Neuronal stem cell (in vitro differentiated cells): ENCODE measurements at regions not wholly inside any gene's neighbourhood (a gene's known extent, or its start where the extent isn't known, plus 50 kb on each side); places are given as distances from the start of the nearest gene placed in this dataset.
A peak's percentile ranks its signal among the peaks of the same experiment; 100 is the strongest.

Source experiments
- DNase-seq: peaks from one replicate; pipeline ENCODE4 v3.0.0-alpha.2; 2013; ENCODE audit warnings: low spot score
- H2AFZ ChIP-seq: one replicate; pipeline ENCODE4 v1.6.1; 2013; ENCODE audit warnings: mild to moderate bottlenecking, low read length, inconsistent platforms
- H2AK5ac ChIP-seq: 2 replicates; pipeline ENCODE4 v1.6.1; 2013; ENCODE audit warnings: low read depth, mild to moderate bottlenecking, inconsistent platforms, low read length, moderate library complexity, mixed read lengths
- H2BK120ac ChIP-seq: 2 replicates; pipeline ENCODE4 v1.6.1; 2013; ENCODE audit warnings: low read depth, mild to moderate bottlenecking, inconsistent platforms, low read length, moderate library complexity, mixed read lengths
- H2BK12ac ChIP-seq: one replicate; pipeline ENCODE4 v1.6.1; 2013; ENCODE audit warnings: low read length, inconsistent platforms
- H2BK15ac ChIP-seq: 2 replicates; pipeline ENCODE4 v1.6.1; 2013; ENCODE audit warnings: mild to moderate bottlenecking, low read length, inconsistent platforms, mixed read lengths
- H2BK5ac ChIP-seq: one replicate; pipeline ENCODE4 v1.6.1; 2013; ENCODE audit warnings: inconsistent platforms, mild to moderate bottlenecking, low read length, moderate library complexity
- H3K14ac ChIP-seq: one replicate; pipeline ENCODE4 v1.6.1; 2013; ENCODE audit warnings: low read length, inconsistent platforms
- H3K18ac ChIP-seq: 2 replicates; pipeline ENCODE4 v1.6.1; 2013; ENCODE audit warnings: low read length, inconsistent platforms
- H3K23ac ChIP-seq: 2 replicates; pipeline ENCODE4 v1.6.1; 2013; ENCODE audit warnings: low read depth, mild to moderate bottlenecking, mixed read lengths, low read length, inconsistent platforms; ENCODE audit not compliant: poor library complexity
- H3K27ac ChIP-seq: replicated peaks from 3 replicates; pipeline ENCODE4 v1.5.1; 2013; ENCODE audit warnings: low read length, inconsistent platforms
- H3K27me3 ChIP-seq, 3 experiments: 2 replicates each; pipeline ENCODE4 v1.6.1; 2013; ENCODE audit warnings: low read length in 3 of 3, mild to moderate bottlenecking in 2 of 3, inconsistent platforms in 1 of 3, low read depth in 1 of 3, mixed read lengths in 1 of 3, moderate library complexity in 1 of 3; ENCODE audit not compliant: control insufficient read depth in 3 of 3, insufficient read depth in 3 of 3
- H3K36me3 ChIP-seq, 2 donors: replicated peaks in 1 of 2; 2 replicates each; pipeline ENCODE4 v1.6.1; 2013; ENCODE audit warnings: low read length in 2 of 2; ENCODE audit not compliant: control insufficient read depth in 2 of 2, insufficient read depth in 2 of 2
- H3K4ac ChIP-seq: 2 replicates; pipeline ENCODE4 v1.6.1; 2013; ENCODE audit warnings: inconsistent platforms, mild to moderate bottlenecking, low read length, moderate library complexity
- H3K4me1 ChIP-seq, 2 donors: 1 replicate in 1 of 2; 2 replicates in 1 of 2; pipeline ENCODE4 v1.6.1; 2013; ENCODE audit warnings: low read length in 2 of 2, low read depth in 1 of 2; ENCODE audit not compliant: control insufficient read depth in 2 of 2, insufficient read depth in 1 of 2
- H3K4me2 ChIP-seq: one replicate; pipeline ENCODE4 v1.6.1; 2013; ENCODE audit warnings: mild to moderate bottlenecking, low read length, inconsistent platforms; ENCODE audit not compliant: insufficient read depth, poor library complexity, severe bottlenecking
- H3K4me3 ChIP-seq, 2 donors: 2 replicates each; pipeline ENCODE4 v1.5.1; 2013; ENCODE audit warnings: low read length in 2 of 2, mild to moderate bottlenecking in 2 of 2, inconsistent platforms in 1 of 2, moderate library complexity in 1 of 2
- H3K79me1 ChIP-seq: one replicate; pipeline ENCODE4 v1.6.1; 2013; ENCODE audit warnings: low read depth, mild to moderate bottlenecking, inconsistent platforms, low read length, moderate library complexity
- H3K9ac ChIP-seq: one replicate; pipeline ENCODE4 v1.6.1; 2013; ENCODE audit warnings: mild to moderate bottlenecking, low read depth, low read length, inconsistent platforms; ENCODE audit not compliant: poor library complexity
- H3K9me3 ChIP-seq, 2 donors: replicated peaks in 1 of 2; 2 replicates each; pipeline versions ENCODE3 to v1.6.1; 2013; ENCODE audit warnings: low read length in 2 of 2, mild to moderate bottlenecking in 2 of 2, inconsistent platforms in 1 of 2, low read depth in 1 of 2, mixed read lengths in 1 of 2, moderate library complexity in 1 of 2; ENCODE audit not compliant: control insufficient read depth in 2 of 2, insufficient read depth in 1 of 2
- H4K8ac ChIP-seq: one replicate; pipeline ENCODE4 v1.6.1; 2013; ENCODE audit warnings: low read depth, mild to moderate bottlenecking, inconsistent platforms, low read length, moderate library complexity
- H4K91ac ChIP-seq: one replicate; pipeline ENCODE4 v1.6.1; 2013; ENCODE audit warnings: low read length, low read depth, mild to moderate bottlenecking, inconsistent platforms; ENCODE audit not compliant: poor library complexity
- WGBS, 2 donors: extraction: QIAGEN DNeasy Blood & Tissue Kit; methylation state at CpG; one replicate each; pipeline ENCODE4 v1.1.7; 2013; ENCODE audit warnings: missing lambda C conversion rate in 2 of 2, mixed read lengths in 1 of 2; ENCODE audit not compliant: insufficient read length in 2 of 2, insufficient replicate concordance in 1 of 2; ENCODE audit errors: extremely low coverage in 2 of 2; 5-methylcytosine and 5-hydroxymethylcytosine counted together

DNA sequence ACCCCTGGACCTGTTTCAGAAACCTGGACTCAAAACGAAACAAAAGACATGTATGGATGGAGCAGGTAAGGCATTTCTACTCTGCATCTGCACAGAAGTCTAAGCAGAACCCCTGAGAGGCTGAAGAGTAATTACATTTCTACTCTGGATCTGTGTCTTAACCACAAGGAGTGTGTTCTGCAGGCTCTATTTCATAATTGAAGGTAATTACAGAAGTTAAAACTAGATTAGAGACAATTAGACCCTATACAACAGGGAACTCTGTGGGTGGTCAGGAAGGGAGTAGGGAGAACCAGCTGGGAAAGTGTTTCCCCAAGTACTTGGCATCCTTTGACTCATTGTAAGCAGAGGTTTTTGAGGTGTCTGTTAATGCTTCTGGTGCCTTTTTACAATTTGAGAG, 69.8 kb downstream of the IGSF1 start:
- Histone ChIP-seq H3K79me1 (no peaks in the 10 kb centered on the region), H2BK12ac (no peak overlapping the region), H4K8ac (no peak overlapping the region), H3K14ac (no peak overlapping the region), H3K4me2 (no peak overlapping the region), H3K4me3 (no peak overlapping the region), H2AFZ (no peak overlapping the region), H4K91ac (no peak overlapping the region), H3K27ac (no peak overlapping the region), H3K9me3 (no peaks in the 10 kb centered on the region), H3K36me3 (no peaks in the 10 kb centered on the region), H2BK120ac (no peak overlapping the region), H2BK15ac (no peak overlapping the region), H3K4me1 (peaks cover 0 to 2% of the 10 kb centered on the region in 2 donors), H2AK5ac (no peak overlapping the region), H2BK5ac (no peak overlapping the region), H3K18ac (no peak overlapping the region), H3K27me3 (peaks cover 0 to 17% (median 0%) of the 10 kb centered on the region in 3 experiments), H3K9ac (no peak overlapping the region), H3K4ac (no peak overlapping the region), H3K23ac (no peak overlapping the region)
- no CpG with 5 or more reads among the region's 1 CpG for WGBS, 2 donors
- DNase-seq: no peak

DNA sequence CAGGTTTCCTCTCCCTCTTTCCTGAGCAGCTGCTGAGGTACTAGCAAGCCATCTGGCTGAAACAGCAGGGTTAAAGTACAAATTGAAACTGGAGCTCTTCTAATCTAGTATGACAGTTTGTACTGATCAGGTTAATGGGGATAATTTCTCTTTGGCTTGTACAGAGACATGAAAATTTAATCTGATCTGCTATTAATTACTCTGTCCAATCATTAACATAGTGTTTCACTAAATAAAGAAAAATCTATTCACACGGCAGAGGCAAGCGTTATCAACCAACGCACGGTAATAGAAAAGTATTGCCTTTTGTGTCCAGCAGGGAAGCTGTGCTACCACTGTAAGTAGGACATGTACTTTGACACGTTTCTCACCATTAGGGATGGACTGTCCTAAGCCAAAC, 71.1 kb downstream of the IGSF1 start:
- no peak overlapping the region for H4K8ac ChIP-seq
- peaks cover 0 to 5% of the 10 kb centered on the region in 2 donors for H3K4me1 ChIP-seq
- H3K4ac ChIP-seq: no peak overlapping the region
- WGBS, 2 donors: no CpG with 5 or more reads among the region's 5 CpGs
- no peak overlapping the region for H4K91ac ChIP-seq
- H3K18ac ChIP-seq: no peak overlapping the region
- H2BK120ac ChIP-seq: no peak overlapping the region
- no peaks in the 10 kb centered on the region for H3K36me3 ChIP-seq
- no peak overlapping the region for H3K27ac ChIP-seq
- H3K27me3 ChIP-seq: peaks cover 0 to 22% (median 0%) of the 10 kb centered on the region in 3 experiments
- H3K9ac ChIP-seq: no peak overlapping the region
- no peak overlapping the region for H2AK5ac ChIP-seq
- H2BK5ac ChIP-seq: no peak overlapping the region
- no peak overlapping the region for H2BK12ac ChIP-seq
- DNase-seq: no peak
- H2BK15ac ChIP-seq: no peak overlapping the region
- H2AFZ ChIP-seq: no peak overlapping the region
- no peak overlapping the region for H3K23ac ChIP-seq
- H3K4me3 ChIP-seq: no peak overlapping the region
- no peak overlapping the region for H3K14ac ChIP-seq
- no peaks in the 10 kb centered on the region for H3K79me1 ChIP-seq
- H3K9me3 ChIP-seq: no peaks in the 10 kb centered on the region
- H3K4me2 ChIP-seq: no peak overlapping the region

- Histone ChIP-seq H4K8ac (no peak overlapping the region), H2BK5ac (no peak overlapping the region), H3K14ac (no peak overlapping the region), H2AK5ac (no peak overlapping the region), H3K9me3 (no peaks in the 10 kb centered on the region), H3K18ac (no peak overlapping the region), H3K9ac (no peak overlapping the region), H3K79me1 (no peaks in the 10 kb centered on the region), H3K36me3 (no peaks in the 10 kb centered on the region), H3K4ac (no peak overlapping the region), H2BK12ac (no peak overlapping the region), H4K91ac (no peak overlapping the region), H2AFZ (no peak overlapping the region), H3K4me1 (peaks cover 0 to 5% of the 10 kb centered on the region in 2 donors), H3K27me3 (peaks cover 0 to 22% (median 0%) of the 10 kb centered on the region in 3 experiments), H3K4me2 (no peak overlapping the region), H2BK120ac (no peak overlapping the region), H3K27ac (no peak overlapping the region), H2BK15ac (no peak overlapping the region), H3K23ac (no peak overlapping the region), H3K4me3 (no peak overlapping the region)
- WGBS, 2 donors: no CpG with 5 or more reads among the region's 3 CpGs
- no peak for DNase-seq
Measured at GRCh38 chrX:131216828-131217227, 72.3 kb downstream of the IGSF1 start.

DNA sequence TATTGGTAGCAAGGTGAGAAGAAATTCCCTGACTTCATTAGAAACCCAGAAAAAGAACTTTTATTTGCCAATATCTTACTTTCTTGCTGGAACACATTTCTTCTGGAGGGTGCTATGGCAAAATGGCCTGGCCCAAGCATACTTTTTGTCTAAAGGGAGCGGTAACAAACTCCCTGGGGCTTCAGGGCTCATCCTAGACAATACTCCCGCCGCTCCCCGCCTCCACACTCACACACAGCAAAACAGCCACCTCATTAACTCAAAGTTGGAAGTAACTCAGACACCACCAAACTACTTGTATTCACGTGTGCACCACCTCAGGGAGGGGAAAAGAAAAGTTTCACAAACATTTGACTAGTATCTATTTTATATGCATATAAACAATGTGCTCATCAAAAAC, 75.7 kb downstream of the IGSF1 start:
- peaks cover 0 to 2% of the 10 kb centered on the region in 2 donors for H3K4me1 ChIP-seq
- WGBS, 2 donors: no CpG with 5 or more reads among the region's 5 CpGs
- no peak for DNase-seq
- H3K4me3 ChIP-seq: no peak overlapping the region
- no peak overlapping the region for H2BK5ac ChIP-seq
- H4K91ac ChIP-seq: no peak overlapping the region
- H3K23ac ChIP-seq: no peak overlapping the region
- no peak overlapping the region for H3K4ac ChIP-seq
- no peak overlapping the region for H4K8ac ChIP-seq
- no peak overlapping the region for H2BK15ac ChIP-seq
- H2BK12ac ChIP-seq: no peak overlapping the region
- H2AFZ ChIP-seq: no peak overlapping the region
- H3K79me1 ChIP-seq: no peaks in the 10 kb centered on the region
- H3K9me3 ChIP-seq: no peaks in the 10 kb centered on the region
- H3K27ac ChIP-seq: no peak overlapping the region
- no peak overlapping the region for H2BK120ac ChIP-seq
- H3K9ac ChIP-seq: no peak overlapping the region
- H3K18ac ChIP-seq: no peak overlapping the region
- no peak overlapping the region for H3K14ac ChIP-seq
- no peaks in the 10 kb centered on the region for H3K36me3 ChIP-seq
- peak overlapping the region; percentile 18 for H3K4me2 ChIP-seq
- H2AK5ac ChIP-seq: no peak overlapping the region
- peaks cover 0 to 22% (median 0%) of the 10 kb centered on the region in 3 experiments for H3K27me3 ChIP-seq
